B cell (primary cell): ENCODE measurements at regions not wholly inside any gene's neighbourhood (a gene's known extent, or its start where the extent isn't known, plus 50 kb on each side); places are given as distances from the start of the nearest gene placed in this dataset.

Source experiments
- ATAC-seq: fragments of 200-7000 bp; cut with Tn5 transposase; one replicate; pipeline ENCODE4 v1.10.0; 2021; ENCODE audit warnings: low read depth, mild to moderate bottlenecking, moderate number of reproducible peaks, moderate library complexity
- CTCF ChIA-PET: fragments of 350-600 bp; sonication (Branson Sonifier 250); formaldehyde crosslinking; loops from one replicate; lab custom pipeline; 2021; ENCODE audit warnings: antibody characterized with exemption, inconsistent platforms; lab: Charles Lee
- POLR2A ChIA-PET: fragments of 350-600 bp; sonication (Branson Sonifier 250); formaldehyde crosslinking; loops from one replicate; lab custom pipeline; 2021; ENCODE audit warnings: antibody characterized with exemption; lab: Charles Lee
- DNase-seq: peaks from one replicate; pipeline ENCODE4 v3.0.0; 2013
- H2AFZ ChIP-seq: 2 replicates; pipeline ENCODE4 v1.6.1; 2012; ENCODE audit warnings: mild to moderate bottlenecking, low read depth, low read length; ENCODE audit not compliant: insufficient read depth, poor library complexity, severe bottlenecking
- H3K27ac ChIP-seq, 2 donors: 1 replicate in 1 of 2; 2 replicates in 1 of 2; pipeline ENCODE4 v1.5.1; 2012 to 2013; ENCODE audit warnings: low read length in 2 of 2, mild to moderate bottlenecking in 2 of 2, moderate library complexity in 1 of 2
- H3K27me3 ChIP-seq, 4 experiments: fragments of 200-600 bp in 1 of 4; sonication (generic) in 1 of 4; replicated peaks in 1 of 4; 1 replicate in 2 of 4; 2 replicates in 2 of 4; pipeline versions ENCODE4 v1.6.1 to v1.7.0; 2013 to 2016; ENCODE audit warnings: low read length in 3 of 4, mild to moderate bottlenecking in 2 of 4, mixed read lengths in 1 of 4, moderate library complexity in 1 of 4; ENCODE audit not compliant: insufficient read depth in 4 of 4, control insufficient read depth in 3 of 4; ENCODE audit errors: control extremely low read depth in 1 of 4
- H3K36me3 ChIP-seq, 2 experiments: replicated peaks in 1 of 2; 1 replicate in 1 of 2; 2 replicates in 1 of 2; pipeline versions ENCODE4 v1.6.1 to v1.7.1; 2013; ENCODE audit warnings: low read length in 1 of 2; ENCODE audit not compliant: insufficient read depth in 2 of 2, control insufficient read depth in 1 of 2; ENCODE audit errors: control extremely low read depth in 1 of 2, extremely low read depth in 1 of 2
- H3K4me1 ChIP-seq, 2 donors: fragments of 200-600 bp in 1 of 2; sonication (generic) in 1 of 2; 1 replicate in 1 of 2; 2 replicates in 1 of 2; pipeline versions ENCODE4 v1.5.1 to v1.6.1; 2013 to 2017; ENCODE audit warnings: low read length in 2 of 2; ENCODE audit not compliant: control insufficient read depth in 2 of 2, insufficient read depth in 2 of 2
- H3K4me2 ChIP-seq: replicated peaks from 2 replicates; pipeline ENCODE3; 2012; ENCODE audit warnings: mild to moderate bottlenecking, low read depth, low read length; ENCODE audit not compliant: poor library complexity, severe bottlenecking
- H3K4me3 ChIP-seq, 5 experiments: fragments of 200-600 bp in 1 of 5; sonication (generic) in 1 of 5; 1 replicate in 3 of 5; 2 replicates in 2 of 5; pipeline versions ENCODE4 v1.5.1 to v1.7.0; 2011 to 2016; ENCODE audit warnings: low read length in 4 of 5, mild to moderate bottlenecking in 4 of 5, low read depth in 2 of 5, control low read depth in 1 of 5, moderate library complexity in 1 of 5; ENCODE audit not compliant: insufficient read depth in 1 of 5; ENCODE audit errors: control extremely low read depth in 1 of 5, extremely low read depth in 1 of 5
- H3K79me2 ChIP-seq: fragments of 200-600 bp; sonication (generic); one replicate; pipeline ENCODE4 v1.6.0; 2016; ENCODE audit warnings: low read length; ENCODE audit not compliant: control insufficient read depth, insufficient read depth
- H3K9ac ChIP-seq: fragments of 200-600 bp; sonication (generic); 2 replicates; pipeline ENCODE4 v1.6.1; 2017; ENCODE audit warnings: mild to moderate bottlenecking, low read length, moderate library complexity
- H3K9me3 ChIP-seq, 3 donors: one replicate each; pipeline versions ENCODE4 v1.6.1 to v1.7.1; 2013; ENCODE audit warnings: low read length in 2 of 3; ENCODE audit not compliant: control insufficient read depth in 2 of 3, insufficient read depth in 1 of 3; ENCODE audit errors: control extremely low read depth in 1 of 3
- H4K20me1 ChIP-seq: 2 replicates; pipeline ENCODE4 v1.6.0; 2012; ENCODE audit warnings: mild to moderate bottlenecking, low read length; ENCODE audit not compliant: insufficient read depth, control insufficient read depth, poor library complexity, severe bottlenecking
- H3K27ac Mint-ChIP-seq: one replicate; pipeline ENCODE4 v1.8.0; 2021; ENCODE audit warnings: mixed read lengths
- H3K27me3 Mint-ChIP-seq: one replicate; pipeline ENCODE4 v1.8.0; 2021; ENCODE audit warnings: mixed read lengths
- H3K4me1 Mint-ChIP-seq: one replicate; pipeline ENCODE4 v1.8.0; 2021; ENCODE audit warnings: mixed read lengths
- H3K4me3 Mint-ChIP-seq: one replicate; pipeline ENCODE4 v1.8.0; 2021; ENCODE audit warnings: mixed read lengths
- H3K9me3 Mint-ChIP-seq: one replicate; pipeline ENCODE4 v1.8.0; 2022; ENCODE audit warnings: mixed read lengths; ENCODE audit not compliant: insufficient read depth
- CTCF ChIP-seq: fragments of 200-600 bp; IDR thresholded peaks from one replicate; pipeline ENCODE4 v1.8.0; 2022; ENCODE audit warnings: antibody characterized with exemption, mild to moderate bottlenecking
- EZH2 ChIP-seq: IDR thresholded peaks from 2 replicates; pipeline ENCODE4 v1.6.1; 2012; ENCODE audit warnings: borderline replicate concordance, low read depth, mild to moderate bottlenecking, moderate library complexity, low read length; ENCODE audit not compliant: insufficient read depth, poor library complexity, severe bottlenecking
- WGBS: methylation state at CpG from one replicate; pipeline ENCODE4 v1.1.5; 2013; ENCODE audit warnings: missing lambda C conversion rate; ENCODE audit not compliant: insufficient coverage; 5-methylcytosine and 5-hydroxymethylcytosine counted together
- intact Hi-C: fragments of 100-400 bp; cut with micrococcal nuclease; formaldehyde crosslinking; loops from one replicate; pipeline ENCODE4 v1.10.0; 2022

- DNase-seq = no peak
- CTCF ChIA-PET = interaction anchor here (0.6 to 2.6 kb wide), 6 partner anchors 67 to 167 kb away, joined by 3 to 7 read pairs (median 6); no protein-coding TSS in a partner anchor
- no peak for ATAC-seq
- 99% methylated on average over 4 of the region's 4 CpGs for WGBS
- intact Hi-C loops = loop anchor here (10.0 kb wide), 1 partner anchor 615 kb away; the partner anchor contains the start of gene TTF2
- H3K4me3 Mint-ChIP-seq = no peak overlapping the region
- Histone ChIP-seq H3K79me2 (peaks cover 3% of the 10 kb centered on the region), H3K9me3 (no peaks in the 10 kb centered on the region), H2AFZ (no peak overlapping the region), H3K4me2 (no peak overlapping the region), H3K9ac (no peak overlapping the region), H3K4me3 (no peak overlapping the region), H3K27ac (no peak overlapping the region), H3K36me3 (no peaks in the 10 kb centered on the region), H3K27me3 (no peaks in the 10 kb centered on the region), H4K20me1 (no peaks in the 10 kb centered on the region), H3K4me1 (peaks cover 0 to 2% of the 10 kb centered on the region in 2 donors)
- no peaks in the 10 kb centered on the region for H3K27me3 Mint-ChIP-seq
- no peak overlapping the region for H3K27ac Mint-ChIP-seq
- no peaks in the 10 kb centered on the region for H3K9me3 Mint-ChIP-seq
- TF ChIP-seq CTCF (no peak), EZH2 (no peak)
- POLR2A ChIA-PET = no interaction called here
- peaks cover 13% of the 10 kb centered on the region for H3K4me1 Mint-ChIP-seq
Measured at GRCh38 chr1:117679868-117680267, 74.0 kb downstream of the TENT5C start.

- H3K9ac ChIP-seq = no peak overlapping the region
- H3K4me2 ChIP-seq = no peak overlapping the region
- Mint-ChIP-seq H3K9me3 (no peaks in the 10 kb centered on the region), H3K4me1 (peaks cover 13% of the 10 kb centered on the region), H3K27me3 (no peaks in the 10 kb centered on the region), H3K4me3 (no peak overlapping the region), H3K27ac (no peak overlapping the region)
- no peaks in the 10 kb centered on the region for H3K27me3 ChIP-seq
- H2AFZ ChIP-seq = no peak overlapping the region
- no peaks in the 10 kb centered on the region for H3K79me2 ChIP-seq
- H3K9me3 ChIP-seq = no peaks in the 10 kb centered on the region
- no peak for DNase-seq
- POLR2A ChIA-PET = no interaction called here
- H4K20me1 ChIP-seq = no peaks in the 10 kb centered on the region
- 100% methylated on average over 6 of the region's 9 CpGs for WGBS
- no peak overlapping the region for H3K4me3 ChIP-seq
- H3K36me3 ChIP-seq = no peaks in the 10 kb centered on the region
- CTCF ChIA-PET = interaction anchor here (0.6 to 2.6 kb wide), 6 partner anchors 68 to 168 kb away, joined by 3 to 7 read pairs (median 6); no protein-coding TSS in a partner anchor
- H3K27ac ChIP-seq = no peak overlapping the region
- H3K4me1 ChIP-seq = peaks cover 0 to 2% of the 10 kb centered on the region in 2 donors
- TF ChIP-seq EZH2 = no peak
- TF ChIP-seq CTCF = no peak
- no peak for ATAC-seq
- intact Hi-C loops = no loop called here
Measured at GRCh38 chr1:117680316-117681002, 74.6 kb downstream of the TENT5C start.
